Fibroblast of lung (primary cell): ENCODE measurements at regions not wholly inside any gene's neighbourhood (a gene's known extent, or its start where the extent isn't known, plus 50 kb on each side); places are given as distances from the start of the nearest gene placed in this dataset.
"Not testable (repeated sequence)": the region's sequence is repeated elsewhere in the genome, so short reads cannot be mapped to it uniquely, and the experiment has no call there.

Source experiments
- CTCF ChIP-seq, 2 donors: IDR thresholded peaks in 1 of 2; conservative IDR thresholded peaks in 1 of 2; 1 replicate in 1 of 2; 2 replicates in 1 of 2; pipeline ENCODE4 v1.5.1; 2011 to 2012; ENCODE audit warnings: low read length in 2 of 2, control low read depth in 1 of 2, inconsistent platforms in 1 of 2, low read depth in 1 of 2, mild to moderate bottlenecking in 1 of 2
- EZH2 ChIP-seq: IDR thresholded peaks from 2 replicates; pipeline ENCODE4 v1.5.1; 2012; ENCODE audit warnings: low read length, control low read depth, mild to moderate bottlenecking; ENCODE audit errors: missing control alignments

DNA sequence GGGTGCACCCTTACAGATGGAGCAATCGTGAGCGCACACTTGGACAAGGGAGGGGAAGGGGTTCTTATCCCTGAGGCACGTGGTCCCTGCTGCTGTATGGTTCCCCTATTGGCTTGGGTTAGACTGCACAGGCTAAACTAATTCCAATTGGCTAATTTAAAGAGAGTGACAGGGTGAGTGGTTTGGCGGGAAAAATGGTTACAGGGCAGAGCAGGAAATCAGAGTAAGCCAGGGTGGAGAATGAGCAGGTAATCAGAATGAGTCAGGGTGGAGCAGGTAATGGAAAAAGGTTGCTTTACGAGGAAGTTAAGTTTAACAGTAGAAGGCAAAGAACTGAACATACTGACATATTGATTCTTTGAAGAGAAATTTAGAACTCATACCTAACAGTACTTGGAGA, 49.8 kb upstream of the ST3GAL6 start:
- TF ChIP-seq CTCF (conservative IDR thresholded peaks at IDR 0.05 in 1 of 2, IDR thresholded peaks at IDR 0.05 in 1 of 2; ENCODE audit: low read depth in 1 of 2, low read length in 2 of 2); EZH2: not testable (repeated sequence)
